HT1080 (cell line): ENCODE measurements at regions not wholly inside any gene's neighbourhood (a gene's known extent, or its start where the extent isn't known, plus 50 kb on each side); places are given as distances from the start of the nearest gene placed in this dataset.

Experiments
- DNase-seq: peaks from one replicate; pipeline ENCODE4 v3.0.0-alpha.2; 2015; ENCODE audit warnings: low read depth

DNA sequence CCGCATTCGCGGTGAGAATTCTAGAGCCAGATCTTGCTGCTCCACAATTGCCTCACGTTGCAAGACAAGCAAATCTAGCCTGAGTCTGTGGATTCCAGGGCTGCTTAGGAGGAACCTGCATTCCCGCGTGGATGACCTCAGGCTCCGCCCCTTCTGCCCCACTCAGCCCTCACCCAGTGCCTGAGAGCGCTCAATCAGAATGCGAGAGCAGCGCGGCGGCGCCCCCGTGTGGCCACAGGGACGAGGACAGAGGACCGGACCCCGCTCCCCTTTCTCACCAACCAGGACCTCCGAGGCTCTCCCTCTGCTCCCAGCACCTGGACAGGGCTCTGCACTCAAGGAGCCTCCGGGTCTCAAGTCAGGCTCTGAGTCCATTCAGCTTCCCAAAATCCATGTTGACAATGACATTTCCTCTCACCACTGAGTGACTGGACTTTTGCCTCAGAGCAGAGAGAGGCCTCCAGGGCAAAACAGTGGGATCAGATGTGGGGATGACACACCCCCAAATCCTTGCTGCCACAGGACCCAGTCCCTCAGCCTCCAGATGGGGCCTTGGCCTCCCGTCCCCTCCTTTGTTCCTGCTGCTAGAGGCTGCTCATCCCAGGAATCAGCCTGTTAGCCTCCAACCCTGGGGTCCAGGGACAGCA is 52.0 kb downstream of the RPP21 start:
- DNase-seq = peak; percentile 58

DNA sequence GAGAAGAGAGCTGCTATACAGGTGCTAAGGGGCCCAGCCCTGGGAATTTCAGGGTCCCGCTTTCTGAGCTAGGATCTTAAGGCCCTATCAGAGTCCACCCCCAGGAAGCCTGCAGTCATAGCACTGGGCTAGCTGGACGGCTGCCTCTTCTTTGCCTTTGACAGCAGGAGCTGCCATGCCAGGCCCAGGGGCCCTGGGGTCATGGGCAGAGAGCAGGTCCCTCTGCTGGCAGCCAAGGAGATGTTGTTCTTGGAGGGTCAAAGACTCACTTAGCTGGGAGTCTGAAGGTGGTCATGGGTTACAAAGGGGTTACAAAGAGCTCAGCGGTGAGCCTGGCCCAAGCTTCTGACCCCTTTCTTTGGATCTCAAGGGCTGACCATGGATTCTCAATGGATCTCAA is 52.7 kb downstream of the RPP21 start:
- no peak for DNase-seq

DNA sequence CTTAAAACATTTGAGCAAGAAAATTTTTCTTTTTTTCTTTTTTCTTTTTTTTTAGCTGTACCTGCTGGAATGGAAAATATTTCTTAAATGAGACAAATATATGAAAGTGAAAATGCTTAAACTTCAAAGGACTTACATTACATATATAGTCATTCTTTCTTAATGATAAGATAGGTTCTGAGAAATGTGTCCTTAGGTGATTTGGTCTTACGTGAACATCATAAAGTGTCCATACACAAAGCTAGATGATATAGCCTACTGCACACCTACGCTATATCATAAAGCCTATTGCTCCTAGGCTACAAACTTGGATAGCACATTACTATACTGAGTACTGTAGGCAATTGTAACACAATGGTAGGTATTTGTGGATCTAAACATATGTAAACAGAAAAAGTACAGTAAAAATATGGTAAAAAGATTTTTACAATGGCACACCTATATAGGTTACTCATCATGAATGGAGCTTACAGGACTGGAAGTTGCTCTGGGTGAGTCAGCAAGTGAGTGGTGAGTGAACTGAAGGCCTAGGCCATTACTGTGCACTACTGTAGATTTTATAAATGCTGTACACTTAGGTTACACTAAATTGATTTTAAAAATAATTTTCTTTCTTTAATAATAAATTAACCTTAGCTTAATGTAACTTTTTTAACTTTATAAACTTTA is 54.6 kb downstream of the RPP21 start:
- DNase-seq = peak; percentile 48

DNA sequence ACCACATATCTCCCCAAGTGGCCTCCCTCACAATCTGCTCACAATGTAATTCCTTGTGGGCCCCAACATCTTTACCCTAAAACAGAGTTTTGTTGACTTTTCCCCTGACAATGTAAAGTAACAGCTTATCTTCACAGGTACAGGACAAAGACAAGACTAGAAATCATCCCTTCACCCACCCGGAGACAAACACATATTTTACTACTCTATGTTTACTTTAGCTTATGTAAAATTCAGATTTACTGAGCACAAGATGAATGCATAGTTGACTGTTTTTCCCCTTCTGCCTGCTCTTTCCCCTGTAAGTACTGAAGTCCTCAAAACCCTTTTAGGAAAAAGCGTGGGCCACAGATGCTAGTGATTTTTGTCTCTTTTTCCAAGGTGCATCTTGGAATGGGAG is 61.0 kb downstream of the RPP21 start:
- no peak for DNase-seq

DNA sequence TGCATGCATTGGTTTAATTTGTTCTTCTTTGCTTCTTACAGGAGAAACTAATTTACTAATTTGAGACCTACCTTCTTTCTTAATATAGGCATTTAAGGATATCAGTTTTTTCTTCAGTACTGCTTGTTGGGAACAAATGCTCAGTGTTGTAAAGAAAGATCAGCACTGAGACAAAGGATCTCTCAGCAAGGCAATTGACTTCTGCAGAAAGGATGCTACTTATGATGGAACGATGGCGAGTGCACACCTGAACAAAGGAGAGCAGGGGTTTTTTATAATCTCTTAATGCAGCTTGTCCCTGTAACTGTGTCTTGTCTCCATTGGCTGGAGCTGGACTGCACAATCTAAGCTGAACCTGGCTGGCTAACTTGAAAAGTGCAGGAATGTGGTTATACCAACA is 64.2 kb downstream of the RPP21 start:
- DNase-seq = no peak

DNA sequence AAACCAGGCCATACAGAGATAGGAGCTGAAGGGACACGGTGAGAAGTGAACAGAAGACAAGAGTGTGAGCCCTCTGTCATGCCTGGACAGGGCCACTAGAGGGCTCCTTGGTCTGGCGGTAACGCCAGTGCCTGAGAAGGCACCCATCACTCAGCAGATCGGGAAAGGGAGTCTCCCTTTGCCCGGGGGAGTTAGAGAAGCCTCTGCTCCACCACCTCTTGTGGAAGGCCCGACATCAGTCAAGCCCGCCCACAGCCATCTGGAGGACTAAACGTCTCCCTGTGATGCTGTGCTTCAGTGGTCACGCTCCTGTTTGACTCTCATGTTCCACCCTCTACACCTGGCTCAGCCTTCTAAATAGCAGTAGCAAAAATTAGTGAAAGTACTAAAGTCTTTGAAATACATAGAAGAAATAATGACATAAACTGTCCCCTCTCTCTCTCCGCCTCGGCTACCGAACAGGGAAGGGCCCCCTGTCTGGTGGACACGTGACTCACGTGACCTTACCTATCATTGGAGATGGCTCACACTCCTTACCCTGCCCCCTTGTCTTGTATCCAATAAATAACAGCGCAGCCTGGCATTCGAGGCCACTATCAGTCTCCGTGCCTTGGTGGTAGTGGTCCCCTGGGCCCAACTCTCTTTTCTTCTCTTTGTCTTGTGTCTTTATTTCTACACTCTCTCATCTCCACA is 66.7 kb downstream of the RPP21 start:
- DNase-seq = peak; percentile 48

DNA sequence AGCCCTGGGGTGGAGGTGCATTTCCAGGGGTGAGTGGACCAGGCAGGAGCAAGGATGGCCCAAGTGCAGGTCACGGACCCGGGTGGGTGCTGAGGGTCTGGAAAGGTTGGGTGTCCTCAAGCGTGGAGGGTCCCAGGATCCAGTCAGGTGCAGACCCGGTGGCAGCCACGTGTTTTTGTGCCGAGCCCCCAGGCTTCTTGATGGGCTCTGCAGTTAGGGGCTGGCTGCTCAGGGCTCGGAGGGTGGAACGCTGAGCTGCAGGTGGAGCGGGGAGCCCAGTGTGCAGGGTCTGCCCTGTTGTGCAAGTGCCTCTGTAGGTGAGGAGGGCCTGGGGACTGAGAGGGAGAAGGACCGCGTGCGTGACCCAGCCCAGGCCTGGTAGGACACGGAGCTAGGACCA is 70.9 kb upstream of the HLA-E start:
- DNase-seq = no peak

DNA sequence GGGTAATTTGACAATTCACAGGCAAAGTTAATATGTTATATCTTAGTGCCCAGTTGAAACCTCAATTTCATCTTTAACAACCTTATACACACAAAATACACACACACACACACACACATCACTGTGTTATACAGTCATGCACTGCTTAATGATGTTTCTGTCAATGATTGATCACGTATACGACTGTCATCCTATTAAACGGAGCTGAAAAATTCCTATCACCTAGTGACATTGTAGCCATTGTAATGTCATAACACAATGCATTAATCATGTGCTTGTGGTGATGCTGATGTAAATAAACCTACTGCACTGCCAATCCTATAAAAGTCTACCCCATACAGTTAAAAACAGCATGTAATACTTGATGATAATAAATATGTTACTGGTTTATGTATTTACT is 64.8 kb upstream of the HLA-E start:
- DNase-seq = no peak
